K562 (cell line): ENCODE measurements at regions not wholly inside any gene's neighbourhood (a gene's known extent, or its start where the extent isn't known, plus 50 kb on each side); places are given as distances from the start of the nearest gene placed in this dataset.
A peak's percentile ranks its signal among the peaks of the same experiment; 100 is the strongest.

ENCODE experiments used
- ATAC-seq: fragments of 200-7000 bp; cut with Tn5 transposase; 3 replicates; pipeline ENCODE4 v1.9.1; 2020; ENCODE audit warnings: moderate library complexity
- BruUV-seq: library from RNA; stranded (reverse); fragments of 400-500 nt; replicated peaks from 2 replicates; lab custom pipeline; 2021; lab: Mats Ljungman, UMichigan
- CTCF ChIA-PET: fragments of 300-600 bp; formaldehyde crosslinking; extraction: SDS; loops from one replicate; lab custom pipeline; 2021; ENCODE audit warnings: low intra/inter-chr PET ratio; lab: Yijun Ruan, JAX
- POLR2A ChIA-PET: fragments of 300-600, 350-650 bp; sonication (Branson Sonifier 250); formaldehyde crosslinking; extraction: SDS; loops from one replicate; lab custom pipeline; 2021; ENCODE audit warnings: antibody characterized with exemption, inconsistent platforms; lab: Yijun Ruan, JAX
- DNase-seq, 4 experiments: peaks; one replicate each; pipeline versions ENCODE4 v3.0.0 to v3.0.0-alpha.2; 2011 to 2018; ENCODE audit warnings: low spot score in 3 of 4, mixed read lengths in 3 of 4; ENCODE audit errors: extremely low read depth in 1 of 4
- FAIRE-seq: peaks from 2 replicates; lab custom pipeline; 2011; peaks lifted over from hg19 to GRCh38; lab: Jason Lieb, UNC
- H2AFZ ChIP-seq: 2 replicates; pipeline ENCODE4 v1.6.0; 2011; ENCODE audit warnings: low read depth, low read length, control low read depth, inconsistent platforms
- H3K27ac ChIP-seq: fragments of 200-600 bp; 3 replicates; pipeline ENCODE4 v1.8.0; 2011; ENCODE audit warnings: low read depth, mild to moderate bottlenecking, control low read depth, inconsistent platforms, low read length, moderate library complexity, mixed read lengths; ENCODE audit errors: extremely low read depth
- H3K27me3 ChIP-seq, 2 experiments: fragments of 300-600 bp in 1 of 2; 2 replicates in 1 of 2; 3 replicates in 1 of 2; pipeline versions ENCODE4 v1.6.0 to v1.8.0; 2011; ENCODE audit warnings: inconsistent platforms in 2 of 2, low read length in 2 of 2, mild to moderate bottlenecking in 1 of 2, mixed read lengths in 1 of 2, moderate library complexity in 1 of 2; ENCODE audit not compliant: control insufficient read depth in 2 of 2, insufficient read depth in 2 of 2
- H3K36me3 ChIP-seq: fragments of 300-600 bp; 3 replicates; pipeline ENCODE4 v1.8.0; 2011; ENCODE audit warnings: mild to moderate bottlenecking, low read length, inconsistent platforms; ENCODE audit not compliant: control insufficient read depth, insufficient read depth
- H3K4me1 ChIP-seq, 2 experiments: fragments of 200-600 bp in 1 of 2; replicated peaks in 1 of 2; 2 replicates in 1 of 2; 3 replicates in 1 of 2; pipeline versions ENCODE4 v1.5.1 to v1.8.0; 2011; ENCODE audit warnings: inconsistent platforms in 2 of 2, low read length in 2 of 2, mild to moderate bottlenecking in 1 of 2, mixed read lengths in 1 of 2, moderate library complexity in 1 of 2; ENCODE audit not compliant: control insufficient read depth in 2 of 2, insufficient read depth in 2 of 2
- H3K4me2 ChIP-seq: 2 replicates; pipeline ENCODE4 v1.6.1; 2011; ENCODE audit warnings: low read length, control low read depth, inconsistent platforms, mixed read lengths; ENCODE audit not compliant: insufficient read depth
- H3K4me3 ChIP-seq: fragments of 200-600 bp; sonication (generic), shearing (Covaris generic); 2 replicates; pipeline ENCODE4 v1.5.1; 2016; ENCODE audit warnings: control low read depth, inconsistent platforms
- H3K79me2 ChIP-seq: fragments of 200-600 bp; 3 replicates; pipeline ENCODE4 v1.8.0; 2011; ENCODE audit warnings: low read length, inconsistent platforms; ENCODE audit not compliant: control insufficient read depth, insufficient read depth
- H3K9ac ChIP-seq, 2 experiments: 2 replicates each; pipeline versions ENCODE4 v1.6.0 to v1.6.1; 2011; ENCODE audit warnings: low read depth in 2 of 2, low read length in 2 of 2, control low read depth in 1 of 2, inconsistent platforms in 1 of 2, mild to moderate bottlenecking in 1 of 2, mixed read lengths in 1 of 2; ENCODE audit not compliant: insufficient read depth in 1 of 2
- H3K9me1 ChIP-seq: one replicate; pipeline ENCODE4 v1.6.0; 2011; ENCODE audit warnings: inconsistent platforms, mild to moderate bottlenecking, low read length, moderate library complexity; ENCODE audit not compliant: control insufficient read depth, insufficient read depth
- H3K9me3 ChIP-seq: replicated peaks from 2 replicates; pipeline ENCODE4 v1.5.1; 2011; ENCODE audit warnings: low read depth, low read length, inconsistent platforms; ENCODE audit not compliant: control insufficient read depth, insufficient read depth
- H4K20me1 ChIP-seq: replicated peaks from 2 replicates; pipeline ENCODE4 v1.6.1; 2011; ENCODE audit warnings: low read length, inconsistent platforms, mixed read lengths; ENCODE audit not compliant: control insufficient read depth, insufficient read depth
- FOXM1 ChIP-seq, 2 experiments: fragments of 450-650 bp in 1 of 2; sonication (generic) in 1 of 2; formaldehyde crosslinking in 1 of 2; IDR thresholded peaks; 2 replicates each; pipeline versions ENCODE4 v1.6.1 to v1.9.0; 2017 to 2022; ENCODE audit warnings: low read depth in 2 of 2, mild to moderate bottlenecking in 2 of 2, missing genetic modification reagents in 1 of 2, moderate library complexity in 1 of 2
- HNRNPL ChIP-seq: fragments of 200-400 bp; formaldehyde crosslinking; IDR thresholded peaks from 2 replicates; pipeline ENCODE4 v1.6.1; 2017; ENCODE audit warnings: low read depth, mild to moderate bottlenecking, low read length
- LCOR ChIP-seq: sonication (generic); formaldehyde crosslinking; IDR thresholded peaks from 2 replicates; pipeline ENCODE4 v1.8.0; 2022; ENCODE audit warnings: mild to moderate bottlenecking, missing genetic modification reagents
- RAD51 ChIP-seq: fragments of 450-650 bp; IDR thresholded peaks from 2 replicates; pipeline ENCODE4 v1.7.1; 2016; ENCODE audit warnings: low read depth, mild to moderate bottlenecking, borderline replicate concordance
- RBM25 ChIP-seq: fragments of 200-400 bp; formaldehyde crosslinking; IDR thresholded peaks from 2 replicates; pipeline ENCODE4 v1.6.1; 2018; ENCODE audit warnings: low read length, low read depth, moderate library complexity; ENCODE audit not compliant: severe bottlenecking
- YY1 ChIP-seq, 3 experiments: IDR thresholded peaks; 2 replicates each; pipeline ENCODE4 v1.6.1; 2011; ENCODE audit warnings: low read length in 2 of 3, mild to moderate bottlenecking in 2 of 3, moderate library complexity in 2 of 3, borderline replicate concordance in 1 of 3, control low read depth in 1 of 3, low read depth in 1 of 3; ENCODE audit not compliant: insufficient read depth in 3 of 3, insufficient replicate concordance in 2 of 3, control insufficient read depth in 1 of 3, insufficient read length in 1 of 3; ENCODE audit errors: extremely low read depth in 1 of 3
- ZNF134 ChIP-seq: fragments of 250-450 bp; sonication (Bioruptor Pico); conservative IDR thresholded peaks from 2 replicates; pipeline ENCODE4 v1.4.0; 2020
- ZNF140 ChIP-seq: fragments of 250-450 bp; sonication (Bioruptor Pico); IDR thresholded peaks from 2 replicates; pipeline ENCODE4 v1.8.0; 2021; ENCODE audit warnings: moderate library complexity, mild to moderate bottlenecking, inconsistent platforms
- ZNF253 ChIP-seq: fragments of 250-450 bp; sonication (Bioruptor Pico); conservative IDR thresholded peaks from 2 replicates; pipeline ENCODE4 v1.6.1; 2021; ENCODE audit warnings: mild to moderate bottlenecking
- ZNF57 ChIP-seq: fragments of 450-650 bp; formaldehyde crosslinking; IDR thresholded peaks from 2 replicates; pipeline ENCODE4 v1.4.0; 2020; ENCODE audit warnings: mild to moderate bottlenecking, moderate library complexity
- WGBS: fragments of 100-300 bp; shearing (Covaris generic); methylation state at CpG from one replicate; pipeline ENCODE4 v1.1.6; 2016; ENCODE audit warnings: low coverage, mixed read lengths; ENCODE audit not compliant: insufficient coverage; ENCODE audit errors: missing lambda C conversion rate; 5-methylcytosine and 5-hydroxymethylcytosine counted together
- in situ Hi-C: fragments of 300-500 bp; cut with MboI; formaldehyde crosslinking; loops from 4 replicates; pipeline ENCODE4 v1.15.0; 2018; ENCODE audit warnings: inconsistent platforms, mixed read lengths
- intact Hi-C: fragments of 100-400 bp; cut with micrococcal nuclease; formaldehyde crosslinking; loops from 2 replicates; pipeline ENCODE4 v1.14.2; 2022
- TF ChIP-seq, protein P1 (sequence below): fragments of 450-650 bp; IDR thresholded peaks from 2 replicates; pipeline ENCODE4 v1.7.1; 2018; ENCODE audit warnings: mild to moderate bottlenecking, low read depth; ENCODE audit not compliant: partially characterized antibody
- TF ChIP-seq, protein P2 (sequence below): fragments of 250-450 bp; sonication (Bioruptor Pico); IDR thresholded peaks from 2 replicates; pipeline ENCODE4 v1.5.0; 2020; ENCODE audit warnings: mild to moderate bottlenecking, borderline replicate concordance
- TF ChIP-seq, protein P3 (sequence below): sonication (generic); formaldehyde crosslinking; IDR thresholded peaks from 2 replicates; pipeline ENCODE4 v1.4.0; 2020; ENCODE audit warnings: mild to moderate bottlenecking, missing genetic modification reagents

DNA sequence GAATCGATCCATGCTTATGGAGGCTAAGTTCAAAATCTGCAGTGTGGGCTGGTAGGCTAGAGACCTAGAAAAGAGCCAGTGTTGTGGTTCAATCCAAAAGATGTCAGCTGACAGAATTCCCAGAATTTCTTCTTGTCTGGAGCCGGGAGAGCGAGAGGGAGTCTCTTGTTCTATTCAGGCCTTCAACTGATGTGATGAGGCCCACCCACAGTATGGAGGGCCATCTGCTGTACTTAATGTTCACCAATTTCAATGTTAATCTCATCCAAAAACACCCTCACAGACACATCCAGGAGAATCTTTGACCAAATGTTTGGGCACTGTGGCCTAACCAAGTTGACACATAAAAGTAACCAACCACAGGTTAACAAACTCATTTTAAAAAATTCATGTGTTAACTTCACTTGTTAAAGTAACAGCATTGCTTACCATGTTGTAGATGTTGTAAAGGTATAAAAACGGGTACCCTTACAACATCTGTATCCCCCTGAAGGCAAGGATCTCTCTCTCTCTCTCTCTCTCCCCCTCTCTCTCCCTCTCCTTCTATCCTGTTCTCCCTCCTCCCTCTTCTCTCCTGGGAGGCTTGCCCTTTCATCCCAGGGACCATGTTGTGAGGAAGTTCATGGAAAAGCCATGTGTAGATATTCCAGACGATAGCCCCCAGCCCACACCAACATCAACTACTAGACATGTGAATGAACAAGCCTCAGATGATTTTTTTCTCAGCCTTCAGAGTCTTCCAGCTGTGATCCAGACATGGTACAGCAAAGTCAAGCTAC, 66.4 kb upstream of the CHD2 start:
- peaks cover 15 to 22% of the 10 kb centered on the region in 2 experiments for H3K4me1 ChIP-seq
- no peaks in the 10 kb centered on the region for H4K20me1 ChIP-seq
- 52% methylated on average over 5 of the region's 5 CpGs for WGBS
- POLR2A ChIA-PET = interaction anchor here (1.0 to 6.0 kb wide), 3 partner anchors 13 to 66 kb away, joined by 4 to 58 read pairs (median 20); partner anchors contain the start of gene CHD2
- ATAC-seq (no peak), DNase-seq (no peak), FAIRE-seq (no peak)
- no peaks in the 10 kb centered on the region for H3K27me3 ChIP-seq
- CTCF ChIA-PET = no interaction called here
- H3K9ac ChIP-seq = peak overlapping the region in 1 of 2 experiments; percentile 21; a peak in 1 of 4 replicates
- no peaks in the 10 kb centered on the region for H3K9me1 ChIP-seq
- BruUV-seq = no TSS peak
- peak overlapping the region; percentile 72 for H2AFZ ChIP-seq
- intact Hi-C loops = no loop called here
- no peak overlapping the region for H3K27ac ChIP-seq
- in situ Hi-C loops = no loop called here
- H3K4me3 ChIP-seq = no peak overlapping the region
- H3K9me3 ChIP-seq = no peaks in the 10 kb centered on the region
- H3K79me2 ChIP-seq = no peaks in the 10 kb centered on the region
- H3K4me2 ChIP-seq = no peak overlapping the region
- no peaks in the 10 kb centered on the region for H3K36me3 ChIP-seq
- no peak for TF ChIP-seq HNRNPL
- peak in 1 of 3 experiments; percentile 14 for TF ChIP-seq YY1 (IDR thresholded peaks at IDR 0.05; ENCODE audit: borderline replicate concordance in 1 of 3, control insufficient read depth in 1 of 3, extremely low read depth in 1 of 3, insufficient read depth in 3 of 3, insufficient read length in 1 of 3, insufficient replicate concordance in 2 of 3, low read depth in 1 of 3, low read length in 2 of 3)
- TF ChIP-seq, protein P1, sequence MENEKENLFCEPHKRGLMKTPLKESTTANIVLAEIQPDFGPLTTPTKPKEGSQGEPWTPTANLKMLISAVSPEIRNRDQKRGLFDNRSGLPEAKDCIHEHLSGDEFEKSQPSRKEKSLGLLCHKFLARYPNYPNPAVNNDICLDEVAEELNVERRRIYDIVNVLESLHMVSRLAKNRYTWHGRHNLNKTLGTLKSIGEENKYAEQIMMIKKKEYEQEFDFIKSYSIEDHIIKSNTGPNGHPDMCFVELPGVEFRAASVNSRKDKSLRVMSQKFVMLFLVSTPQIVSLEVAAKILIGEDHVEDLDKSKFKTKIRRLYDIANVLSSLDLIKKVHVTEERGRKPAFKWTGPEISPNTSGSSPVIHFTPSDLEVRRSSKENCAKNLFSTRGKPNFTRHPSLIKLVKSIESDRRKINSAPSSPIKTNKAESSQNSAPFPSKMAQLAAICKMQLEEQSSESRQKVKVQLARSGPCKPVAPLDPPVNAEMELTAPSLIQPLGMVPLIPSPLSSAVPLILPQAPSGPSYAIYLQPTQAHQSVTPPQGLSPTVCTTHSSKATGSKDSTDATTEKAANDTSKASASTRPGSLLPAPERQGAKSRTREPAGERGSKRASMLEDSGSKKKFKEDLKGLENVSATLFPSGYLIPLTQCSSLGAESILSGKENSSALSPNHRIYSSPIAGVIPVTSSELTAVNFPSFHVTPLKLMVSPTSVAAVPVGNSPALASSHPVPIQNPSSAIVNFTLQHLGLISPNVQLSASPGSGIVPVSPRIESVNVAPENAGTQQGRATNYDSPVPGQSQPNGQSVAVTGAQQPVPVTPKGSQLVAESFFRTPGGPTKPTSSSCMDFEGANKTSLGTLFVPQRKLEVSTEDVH = no peak
- peak; percentile 76 for TF ChIP-seq RBM25
- TF ChIP-seq ZNF57 (CRISPR knock-in tag) = no peak
- no peak for TF ChIP-seq ZNF140 (CRISPR knock-in tag)
- no peak for TF ChIP-seq LCOR (CRISPR knock-in tag)
- TF ChIP-seq, protein P2, sequence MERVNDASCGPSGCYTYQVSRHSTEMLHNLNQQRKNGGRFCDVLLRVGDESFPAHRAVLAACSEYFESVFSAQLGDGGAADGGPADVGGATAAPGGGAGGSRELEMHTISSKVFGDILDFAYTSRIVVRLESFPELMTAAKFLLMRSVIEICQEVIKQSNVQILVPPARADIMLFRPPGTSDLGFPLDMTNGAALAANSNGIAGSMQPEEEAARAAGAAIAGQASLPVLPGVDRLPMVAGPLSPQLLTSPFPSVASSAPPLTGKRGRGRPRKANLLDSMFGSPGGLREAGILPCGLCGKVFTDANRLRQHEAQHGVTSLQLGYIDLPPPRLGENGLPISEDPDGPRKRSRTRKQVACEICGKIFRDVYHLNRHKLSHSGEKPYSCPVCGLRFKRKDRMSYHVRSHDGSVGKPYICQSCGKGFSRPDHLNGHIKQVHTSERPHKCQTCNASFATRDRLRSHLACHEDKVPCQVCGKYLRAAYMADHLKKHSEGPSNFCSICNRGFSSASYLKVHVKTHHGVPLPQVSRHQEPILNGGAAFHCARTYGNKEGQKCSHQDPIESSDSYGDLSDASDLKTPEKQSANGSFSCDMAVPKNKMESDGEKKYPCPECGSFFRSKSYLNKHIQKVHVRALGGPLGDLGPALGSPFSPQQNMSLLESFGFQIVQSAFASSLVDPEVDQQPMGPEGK (CRISPR knock-in tag) = no peak
- peak; percentile 100 for TF ChIP-seq ZNF134 (CRISPR knock-in tag)
- peak; percentile 74 for TF ChIP-seq FOXM1 (IDR thresholded peaks at IDR 0.05; ENCODE audit: low read depth)
- TF ChIP-seq FOXM1 (CRISPR knock-in tag; IDR thresholded peaks at IDR 0.05; ENCODE audit: low read depth) = no peak
- TF ChIP-seq RAD51 = no peak
- TF ChIP-seq, protein P3, sequence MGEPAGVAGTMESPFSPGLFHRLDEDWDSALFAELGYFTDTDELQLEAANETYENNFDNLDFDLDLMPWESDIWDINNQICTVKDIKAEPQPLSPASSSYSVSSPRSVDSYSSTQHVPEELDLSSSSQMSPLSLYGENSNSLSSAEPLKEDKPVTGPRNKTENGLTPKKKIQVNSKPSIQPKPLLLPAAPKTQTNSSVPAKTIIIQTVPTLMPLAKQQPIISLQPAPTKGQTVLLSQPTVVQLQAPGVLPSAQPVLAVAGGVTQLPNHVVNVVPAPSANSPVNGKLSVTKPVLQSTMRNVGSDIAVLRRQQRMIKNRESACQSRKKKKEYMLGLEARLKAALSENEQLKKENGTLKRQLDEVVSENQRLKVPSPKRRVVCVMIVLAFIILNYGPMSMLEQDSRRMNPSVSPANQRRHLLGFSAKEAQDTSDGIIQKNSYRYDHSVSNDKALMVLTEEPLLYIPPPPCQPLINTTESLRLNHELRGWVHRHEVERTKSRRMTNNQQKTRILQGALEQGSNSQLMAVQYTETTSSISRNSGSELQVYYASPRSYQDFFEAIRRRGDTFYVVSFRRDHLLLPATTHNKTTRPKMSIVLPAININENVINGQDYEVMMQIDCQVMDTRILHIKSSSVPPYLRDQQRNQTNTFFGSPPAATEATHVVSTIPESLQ (CRISPR knock-in tag) = no peak
- no peak for TF ChIP-seq ZNF253 (CRISPR knock-in tag)
